GM19438 (cell line): ENCODE measurements at regions not wholly inside any gene's neighbourhood (a gene's known extent, or its start where the extent isn't known, plus 50 kb on each side); places are given as distances from the start of the nearest gene placed in this dataset.
"Not testable (repeated sequence)": the region's sequence is repeated elsewhere in the genome, so short reads cannot be mapped to it uniquely, and the experiment has no call there.

ENCODE experiments used
- ATAC-seq: cut with Tn5 transposase; IDR thresholded peaks from one replicate; pipeline ENCODE4 v1.9.1; 2021; ENCODE audit warnings: low read depth; ENCODE audit not compliant: unreplicated experiment

GRCh38 chr9:30482499-30482898, 1901.9 kb upstream of the ACO1 start:
- no peak for ATAC-seq

GRCh38 chr9:30484690-30485089, 1899.8 kb upstream of the ACO1 start:
- no peak for ATAC-seq

- ATAC-seq: no peak
Observed at GRCh38 chr9:30504502-30504905, 1879.9 kb upstream of the ACO1 start.

GRCh38 chr9:30505311-30505710, 1879.1 kb upstream of the ACO1 start:
- ATAC-seq: no peak

- no peak for ATAC-seq
Observed at GRCh38 chr9:30506749-30507148, 1877.7 kb upstream of the ACO1 start.

GRCh38 chr9:30507166-30507565, 1877.3 kb upstream of the ACO1 start:
- no peak for ATAC-seq

- ATAC-seq: no peak
Observed at GRCh38 chr9:30511666-30512065, 1872.8 kb upstream of the ACO1 start.

- no peak for ATAC-seq
Observed at GRCh38 chr9:30519166-30519565, 1865.3 kb upstream of the ACO1 start.

- ATAC-seq: no peak
Observed at GRCh38 chr9:30519756-30520155, 1864.7 kb upstream of the ACO1 start.

GRCh38 chr9:30522061-30522460, 1862.4 kb upstream of the ACO1 start:
- ATAC-seq: no peak

- ATAC-seq: no peak
Observed at GRCh38 chr9:30522486-30522885, 1862.0 kb upstream of the ACO1 start.

- ATAC-seq: no peak
Observed at GRCh38 chr9:30524311-30524710, 1860.1 kb upstream of the ACO1 start.

GRCh38 chr9:30534455-30534854, 1850.0 kb upstream of the ACO1 start:
- no peak for ATAC-seq

- no peak for ATAC-seq
Observed at GRCh38 chr9:30534896-30535295, 1849.5 kb upstream of the ACO1 start.

- ATAC-seq: no peak
Observed at GRCh38 chr9:30536494-30536893, 1847.9 kb upstream of the ACO1 start.

GRCh38 chr9:30539696-30540095, 1844.7 kb upstream of the ACO1 start:
- ATAC-seq: not testable (repeated sequence)

GRCh38 chr9:30574355-30575151, 1809.9 kb upstream of the ACO1 start:
- ATAC-seq: no peak

GRCh38 chr9:30575218-30575617, 1809.2 kb upstream of the ACO1 start:
- no peak for ATAC-seq

GRCh38 chr9:30575691-30576090, 1808.8 kb upstream of the ACO1 start:
- ATAC-seq: no peak

- ATAC-seq: no peak
Observed at GRCh38 chr9:30579810-30580209, 1804.6 kb upstream of the ACO1 start.

GRCh38 chr9:30582240-30582639, 1802.2 kb upstream of the ACO1 start:
- ATAC-seq: no peak

GRCh38 chr9:30584559-30584958, 1799.9 kb upstream of the ACO1 start:
- ATAC-seq: no peak

- no peak for ATAC-seq
Observed at GRCh38 chr9:30591461-30591860, 1793.0 kb upstream of the ACO1 start.
